Activated CD8-positive, alpha-beta memory T cell treated with anti-CD3 and anti-CD28 coated beads, Interleukin-2, amount 50 U/mL, for 1 hour (primary cell): ENCODE measurements at regions not wholly inside any gene's neighbourhood (a gene's known extent, or its start where the extent isn't known, plus 50 kb on each side); places are given as distances from the start of the nearest gene placed in this dataset.

ENCODE experiments used
- DNase-seq: peaks from one replicate; pipeline ENCODE4 v3.0.0-alpha.2; 2020; ENCODE audit errors: extremely low read depth

DNA sequence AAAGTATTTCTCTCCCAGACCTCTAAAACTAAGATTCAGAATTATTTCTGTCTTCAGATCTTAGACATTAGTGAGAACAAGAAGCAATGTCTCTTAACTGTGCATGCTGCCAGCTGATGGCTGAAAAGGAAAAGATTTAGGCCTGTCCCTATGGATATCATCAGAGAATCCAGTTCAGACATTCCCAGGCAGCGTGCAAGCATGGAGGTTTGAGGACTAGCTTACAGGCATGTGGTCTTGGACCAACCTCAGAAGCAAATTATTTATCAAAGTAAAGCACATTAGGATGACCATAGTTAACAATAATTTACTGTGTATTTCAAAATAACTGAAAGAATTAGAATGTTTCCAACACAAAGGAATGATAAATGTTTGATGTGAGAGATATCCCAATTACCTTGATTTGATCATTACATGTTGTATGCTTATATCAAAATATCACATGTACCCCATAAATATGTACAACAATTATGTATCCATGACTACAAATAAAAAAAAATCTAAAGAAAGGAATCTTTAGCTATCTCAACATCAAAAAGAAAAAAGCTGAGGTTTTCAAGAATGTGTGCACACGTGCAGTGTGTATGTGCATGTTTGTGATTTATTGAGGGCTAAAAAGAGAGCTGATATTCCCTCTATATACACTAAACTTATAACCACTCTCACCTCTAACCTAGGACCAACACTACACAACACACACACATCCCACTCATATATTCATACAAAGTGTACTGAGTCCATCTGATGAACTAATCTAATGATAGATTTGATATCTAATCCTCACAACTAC is 108.9 kb upstream of the THBS1 start:
- DNase-seq = no peak

DNA sequence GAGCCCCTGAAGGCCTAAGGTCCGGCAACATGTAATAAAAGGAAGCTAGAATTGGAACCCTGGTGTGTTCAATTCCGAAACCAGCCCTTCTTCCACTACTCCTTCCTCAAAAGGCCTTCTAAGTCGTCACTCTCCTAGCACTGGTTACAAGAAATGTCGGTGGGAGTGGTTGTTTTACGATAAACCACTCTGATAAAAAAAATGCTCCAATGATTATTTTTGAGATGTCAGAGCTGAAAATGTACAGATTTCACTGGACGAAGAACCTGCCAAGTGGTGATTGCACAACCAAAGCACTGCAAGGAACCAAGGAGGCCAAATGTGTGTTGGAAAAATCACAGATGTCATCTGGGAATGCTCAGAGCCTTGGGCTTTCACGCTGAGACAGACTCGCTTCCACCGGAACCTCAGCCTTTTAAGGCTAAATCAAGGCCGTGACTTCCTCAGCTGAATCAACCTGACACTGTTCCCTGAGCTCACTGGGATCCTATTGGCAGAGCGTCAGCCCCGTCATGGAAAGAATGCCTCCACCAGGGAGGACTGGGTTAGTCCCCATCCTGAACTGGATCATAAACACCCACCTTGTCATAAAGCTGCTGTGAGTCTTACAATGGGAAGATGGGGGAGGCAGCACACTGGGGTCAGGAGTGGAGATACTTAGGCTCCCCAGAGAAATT is 108.1 kb upstream of the THBS1 start:
- no peak for DNase-seq

DNA sequence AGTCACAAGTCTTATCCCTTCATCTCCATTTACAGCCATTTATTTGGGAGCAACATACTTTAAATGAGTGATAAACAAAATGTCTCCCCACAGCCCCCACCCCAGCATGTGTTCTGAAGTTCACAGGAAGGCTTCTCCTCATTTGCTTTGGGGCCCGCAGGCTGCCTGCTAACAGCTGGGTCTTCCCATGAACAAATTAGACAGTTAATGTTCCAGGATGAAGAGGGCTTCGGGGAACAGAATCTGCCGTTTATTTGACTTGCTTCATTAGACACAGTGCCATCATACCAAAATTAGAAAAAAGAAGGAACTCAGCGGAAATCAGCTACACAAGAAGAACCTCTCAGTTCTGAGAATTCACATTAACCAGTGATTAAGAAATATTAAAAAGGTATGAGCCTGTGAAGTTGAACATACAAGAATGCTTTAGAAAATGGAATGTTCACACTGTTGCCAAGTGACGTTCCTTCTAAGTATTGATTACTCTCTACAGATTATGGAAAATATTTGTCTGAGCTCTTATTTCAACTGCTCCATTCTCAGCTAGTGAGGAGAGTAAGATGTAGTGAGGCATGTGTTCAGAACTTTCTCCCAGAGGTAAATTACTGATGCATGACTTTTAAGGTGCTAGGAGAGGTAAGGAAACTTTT is 107.5 kb upstream of the THBS1 start:
- no peak for DNase-seq

DNA sequence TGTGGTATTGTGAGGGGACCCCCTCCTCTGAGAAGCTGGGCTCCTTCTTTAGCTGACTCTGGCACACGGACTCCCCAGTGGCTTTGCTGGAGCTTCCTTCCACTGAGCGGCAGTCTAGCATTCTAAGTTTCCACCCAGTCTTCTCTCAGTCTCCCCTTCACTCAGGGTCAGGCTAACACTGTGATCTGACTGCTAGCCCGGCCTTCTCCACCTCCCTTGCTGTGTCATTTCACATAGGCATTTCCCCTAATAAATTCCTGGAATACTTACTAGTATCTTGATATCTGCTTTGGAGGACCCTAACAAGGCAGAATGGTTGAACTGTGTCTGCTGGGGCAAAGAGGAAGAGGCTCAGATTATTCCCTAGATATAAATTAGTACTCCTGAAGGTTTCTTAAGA is 106.2 kb upstream of the THBS1 start:
- DNase-seq = no peak

DNA sequence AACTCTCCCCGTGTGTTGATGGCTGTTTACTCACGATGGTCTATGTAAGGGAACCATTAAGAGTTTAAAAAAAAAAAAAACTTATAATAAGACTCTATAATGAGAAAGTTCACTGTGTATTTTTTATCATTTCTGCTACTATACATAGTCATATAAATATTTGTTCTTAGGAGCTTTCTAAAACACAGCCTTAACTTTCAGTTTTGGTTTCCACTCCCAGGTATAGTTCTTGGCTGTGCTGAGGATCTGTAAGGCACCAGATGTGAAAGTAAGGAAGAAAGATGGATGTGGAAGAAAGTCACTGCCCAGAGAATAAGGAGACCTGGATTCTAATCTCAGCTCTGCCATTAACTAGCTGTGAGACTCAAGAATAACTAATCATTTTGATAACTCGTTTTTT is 101.9 kb upstream of the THBS1 start:
- DNase-seq = no peak

DNA sequence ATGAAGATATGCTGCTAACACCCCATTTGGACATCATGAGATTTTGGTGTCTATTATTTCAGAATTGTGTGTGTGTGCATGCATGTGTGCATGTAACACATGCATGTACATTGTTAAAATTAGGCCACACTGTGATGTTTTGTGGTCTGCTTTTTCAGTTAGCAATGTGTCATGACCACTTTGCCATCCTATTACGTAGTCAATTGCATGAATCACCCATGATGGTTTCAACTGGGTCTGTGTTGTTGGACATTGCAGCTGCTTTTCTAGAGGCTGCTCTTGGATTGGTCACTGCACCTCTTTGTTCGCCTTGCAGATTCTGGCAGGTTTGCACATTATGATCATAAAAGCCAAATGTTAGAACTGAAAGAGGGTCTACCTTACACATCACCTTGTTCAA is 101.0 kb upstream of the THBS1 start:
- DNase-seq = no peak

DNA sequence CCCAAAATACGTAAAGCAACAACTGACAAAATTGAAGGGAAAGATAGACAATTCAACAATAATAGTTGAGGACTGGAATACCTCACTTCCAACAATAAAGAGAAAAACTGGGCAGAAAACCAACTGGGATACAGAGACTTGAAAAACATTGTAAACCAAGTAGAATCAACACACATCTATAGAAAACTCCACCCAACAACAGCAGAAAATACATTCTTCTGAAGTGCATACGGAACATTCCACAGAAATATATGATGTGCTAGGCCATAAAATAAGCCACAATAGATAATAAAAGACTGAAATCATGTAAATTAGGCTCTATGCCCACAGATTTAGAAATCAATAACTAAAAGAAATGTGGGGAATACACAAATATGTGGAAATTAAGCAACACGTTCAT is 98.4 kb upstream of the THBS1 start:
- DNase-seq = no peak

DNA sequence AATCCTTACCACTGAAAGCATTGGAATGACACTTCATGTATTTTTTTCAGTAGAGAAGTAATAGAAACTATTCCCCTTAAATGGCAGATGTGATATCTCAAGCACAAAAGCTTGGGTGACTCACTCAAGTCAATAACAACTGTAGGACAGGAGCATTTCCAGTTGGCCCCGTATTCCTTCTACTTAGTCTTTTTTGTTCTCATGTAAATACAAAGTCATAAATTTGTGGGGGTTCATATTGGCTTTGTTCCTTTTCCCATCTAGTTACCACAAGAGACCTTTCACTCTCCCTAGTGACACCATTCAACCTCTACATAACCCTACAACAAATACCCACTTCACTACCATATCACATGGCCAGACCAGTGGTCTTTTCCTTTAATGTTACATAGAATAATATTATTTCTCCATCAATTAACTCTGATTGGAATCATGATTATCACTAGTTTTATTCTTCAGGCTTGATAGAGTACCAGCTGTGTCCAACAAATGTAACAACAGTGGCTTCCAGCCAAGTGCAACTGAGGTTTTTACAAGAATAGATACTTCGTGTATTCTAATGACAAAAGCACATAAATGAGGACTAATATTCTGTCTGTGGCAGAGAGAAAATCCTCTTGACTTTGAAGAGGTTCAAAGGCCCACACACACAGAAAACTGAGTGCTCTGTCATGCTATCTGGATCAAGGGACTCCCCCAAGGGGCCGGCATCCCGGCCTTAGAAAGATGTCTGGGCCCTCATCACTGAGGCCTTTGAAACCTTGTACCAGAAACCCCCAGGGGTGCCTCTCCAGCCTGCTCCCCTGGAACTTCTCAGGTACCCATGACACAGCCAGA is 94.0 kb upstream of the THBS1 start:
- no peak for DNase-seq

DNA sequence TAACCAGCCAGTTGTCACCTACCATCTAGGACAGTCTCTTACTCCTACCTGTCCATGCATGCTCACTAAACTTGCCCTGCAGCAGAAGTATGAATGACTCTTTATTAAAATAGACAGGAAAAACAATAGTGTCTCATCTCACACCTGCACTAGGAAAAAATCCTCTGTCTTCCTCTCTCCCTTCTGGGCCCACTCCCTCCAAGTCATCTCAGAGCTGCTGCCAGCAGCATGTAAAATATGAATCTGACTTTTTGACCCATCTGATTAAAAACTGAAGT is 93.5 kb upstream of the THBS1 start:
- no peak for DNase-seq

DNA sequence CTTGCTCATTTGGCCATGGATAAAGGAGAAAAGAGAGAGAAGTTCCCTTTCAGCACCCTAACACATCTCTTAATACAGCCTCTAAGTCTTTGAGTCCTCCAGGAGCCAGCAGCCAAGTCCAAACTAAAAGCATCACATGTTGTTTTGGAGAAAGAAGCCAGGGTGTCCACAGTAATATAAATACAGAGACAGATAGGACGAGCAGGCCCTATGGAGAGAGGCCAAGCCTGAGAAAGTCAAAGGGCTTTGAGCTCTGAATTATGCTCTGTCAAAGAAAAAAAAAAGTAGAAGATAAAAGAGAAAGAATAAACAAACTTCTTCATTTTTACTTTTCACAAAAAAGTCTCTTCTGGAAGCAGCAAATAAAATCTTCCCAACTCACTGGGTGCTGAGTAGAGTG is 92.4 kb upstream of the THBS1 start:
- no peak for DNase-seq

DNA sequence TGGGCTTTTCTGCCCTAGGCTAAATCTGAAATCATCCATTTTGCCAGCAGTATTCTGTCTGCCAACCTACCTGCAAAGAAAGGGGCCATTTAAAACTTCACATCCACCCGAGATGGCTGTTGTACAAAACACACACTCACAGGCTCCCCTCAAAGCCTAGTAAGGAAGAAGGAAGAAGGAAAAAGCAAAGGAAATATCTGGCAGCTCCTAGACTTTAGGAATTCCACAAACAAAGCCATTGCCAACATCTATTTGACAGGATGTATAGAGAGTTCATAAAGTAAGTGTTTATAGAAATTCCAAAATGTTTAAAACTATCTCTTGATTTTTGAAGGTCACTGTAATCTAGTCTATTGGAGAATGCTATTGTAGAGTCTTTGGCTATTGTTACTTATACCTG is 91.9 kb upstream of the THBS1 start:
- DNase-seq = no peak

DNA sequence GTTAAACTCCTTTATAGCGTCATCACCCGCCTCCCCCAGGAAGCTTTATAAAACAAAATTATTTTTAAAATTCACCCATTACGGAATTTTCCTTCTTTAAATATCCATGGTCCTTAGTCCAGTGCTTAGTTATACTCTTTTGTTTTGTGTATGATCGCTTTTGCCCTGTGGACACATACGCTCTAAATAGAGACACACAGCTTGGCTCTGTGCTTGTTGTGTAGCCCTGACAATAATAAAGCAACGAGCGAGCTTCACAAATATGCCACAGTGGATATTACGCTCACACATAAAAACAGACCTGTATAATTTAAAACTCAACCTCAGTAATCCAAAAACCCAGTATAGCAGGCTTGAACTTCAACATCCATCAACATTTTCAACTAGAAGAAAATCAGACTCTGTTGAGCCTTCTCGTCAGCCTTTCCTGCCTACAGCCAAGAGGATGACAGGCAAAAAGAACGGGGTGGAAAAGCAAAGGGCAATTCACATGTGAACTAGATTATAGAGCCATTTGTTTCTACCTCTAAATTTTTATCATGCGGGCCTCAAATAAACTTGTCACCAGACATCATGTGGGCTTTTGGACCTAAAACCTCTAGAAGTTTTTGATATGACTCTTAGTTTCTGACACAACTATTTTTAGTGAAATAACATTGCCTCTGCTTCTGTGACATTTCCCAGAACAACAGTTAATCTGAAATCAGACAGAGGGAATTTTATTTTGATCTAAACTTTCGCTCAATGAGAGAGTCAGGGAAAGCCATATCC is 89.6 kb upstream of the THBS1 start:
- no peak for DNase-seq

DNA sequence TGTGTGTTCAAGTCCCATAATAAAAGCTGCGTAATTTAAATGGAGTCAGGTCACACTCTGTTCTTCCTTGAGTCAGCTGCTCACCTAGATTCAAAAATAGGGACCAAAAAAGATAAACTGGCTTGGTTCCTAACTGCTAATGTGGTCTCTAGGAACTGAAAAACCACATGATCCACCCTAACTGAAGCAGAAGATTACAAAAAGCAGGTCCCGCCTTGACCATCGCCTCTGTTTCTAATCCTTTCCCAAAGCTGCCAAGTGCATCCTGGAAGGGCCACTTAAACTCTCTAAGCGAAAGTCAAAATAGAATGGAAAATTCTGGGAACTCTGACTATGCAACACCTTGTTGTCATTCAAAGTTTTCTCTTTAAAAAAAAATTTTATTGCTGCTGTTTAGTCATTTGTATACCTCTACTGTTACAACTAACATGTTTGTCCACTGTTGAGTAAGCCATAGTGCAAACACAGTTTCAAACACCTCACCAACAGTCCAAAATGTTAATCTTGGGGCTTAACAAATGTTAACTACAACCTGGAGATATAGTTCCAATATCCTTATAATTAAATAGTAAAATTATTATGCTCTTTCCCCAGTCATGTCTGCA is 88.9 kb upstream of the THBS1 start:
- no peak for DNase-seq

DNA sequence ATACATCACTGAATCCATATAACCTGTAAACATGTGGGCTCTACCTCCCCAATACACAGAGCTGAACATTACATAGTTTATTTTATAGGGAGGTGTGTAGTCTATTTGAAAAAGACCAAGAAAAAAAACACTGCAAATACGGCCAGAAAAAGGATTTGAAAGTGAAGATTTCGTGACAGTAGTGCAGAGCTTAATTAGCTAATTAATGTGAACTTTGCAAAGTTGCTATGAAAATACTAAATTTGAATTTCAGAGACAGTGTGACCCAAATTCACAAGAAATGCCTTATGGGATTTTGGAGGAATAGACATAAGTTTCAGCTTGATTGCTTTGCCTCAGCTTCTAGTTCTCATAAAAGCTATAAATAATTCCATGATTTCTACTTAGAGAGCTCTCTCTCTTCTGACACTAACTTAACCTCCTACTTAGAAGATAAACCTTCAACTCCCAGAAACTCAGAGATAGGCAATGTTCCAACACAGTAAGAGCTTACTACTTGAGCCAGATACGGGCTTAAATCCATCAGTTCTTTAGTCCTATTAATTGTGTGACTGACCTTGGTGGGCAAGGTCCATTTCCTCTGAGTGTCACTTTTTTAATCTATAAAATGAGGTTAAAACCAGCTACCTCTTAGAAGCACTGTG is 87.3 kb upstream of the THBS1 start:
- no peak for DNase-seq

DNA sequence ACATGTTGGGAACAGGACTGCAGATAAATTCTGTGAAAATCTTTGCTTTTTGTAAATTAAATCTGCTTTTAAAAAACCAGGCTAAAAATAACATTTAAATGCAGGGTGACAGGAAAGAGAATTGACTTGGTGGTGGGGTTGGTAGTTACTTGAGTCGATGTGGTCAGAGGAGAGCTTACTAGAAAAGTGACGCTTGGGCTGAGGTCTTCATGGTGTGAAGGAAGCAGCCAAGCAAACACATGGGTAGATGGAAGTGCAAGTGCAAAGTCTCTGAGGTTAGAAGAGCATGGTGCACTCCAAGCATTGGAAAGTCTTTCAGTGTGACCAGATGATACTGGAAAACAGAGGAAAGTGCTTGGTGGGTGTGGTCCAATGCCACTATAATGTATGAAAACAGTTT is 86.4 kb upstream of the THBS1 start:
- DNase-seq = no peak

DNA sequence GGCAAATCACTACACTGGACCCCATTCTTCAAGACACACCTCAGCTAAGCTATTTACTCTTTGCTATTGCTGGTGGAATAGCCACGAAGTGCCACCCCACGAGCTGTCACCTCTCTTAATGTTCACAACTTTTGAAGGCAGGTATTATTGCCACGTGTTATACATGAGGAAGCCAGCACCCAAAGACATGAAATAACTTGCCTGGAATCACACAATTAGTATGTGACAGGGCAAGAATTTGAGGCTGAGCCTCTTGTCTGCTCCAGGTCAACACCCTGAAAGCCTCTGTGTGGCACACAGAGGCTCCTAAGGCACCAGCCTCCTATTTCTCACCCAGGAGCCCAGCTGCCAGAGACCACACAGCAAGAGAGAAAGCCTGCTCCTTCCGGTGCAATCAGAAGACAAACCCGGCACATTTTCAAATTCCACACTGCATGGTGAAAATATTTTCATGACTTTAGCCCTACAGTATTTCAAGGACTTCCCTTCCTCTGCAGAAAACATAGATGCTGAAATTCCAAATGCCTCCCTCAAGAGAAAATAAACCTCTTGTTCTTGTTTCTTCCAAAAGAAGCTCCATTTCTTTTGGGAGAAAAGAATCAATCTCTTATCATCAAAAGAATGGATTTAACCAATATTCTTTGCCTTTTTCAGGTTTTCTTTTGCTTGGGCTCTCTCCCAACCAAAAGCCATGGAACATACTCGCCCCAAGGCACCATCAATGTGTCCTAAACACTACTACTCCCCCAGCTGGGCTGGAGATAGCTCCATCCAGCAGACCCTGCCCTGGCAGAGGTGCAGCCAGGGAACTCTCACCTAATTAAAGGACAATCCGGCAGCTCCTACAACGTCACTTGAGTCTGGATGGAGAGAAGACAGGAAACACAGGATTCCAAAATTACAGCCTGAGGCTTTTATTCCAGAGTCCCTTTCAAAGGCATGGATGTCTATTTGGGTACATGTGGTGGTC is 84.7 kb upstream of the THBS1 start:
- no peak for DNase-seq

DNA sequence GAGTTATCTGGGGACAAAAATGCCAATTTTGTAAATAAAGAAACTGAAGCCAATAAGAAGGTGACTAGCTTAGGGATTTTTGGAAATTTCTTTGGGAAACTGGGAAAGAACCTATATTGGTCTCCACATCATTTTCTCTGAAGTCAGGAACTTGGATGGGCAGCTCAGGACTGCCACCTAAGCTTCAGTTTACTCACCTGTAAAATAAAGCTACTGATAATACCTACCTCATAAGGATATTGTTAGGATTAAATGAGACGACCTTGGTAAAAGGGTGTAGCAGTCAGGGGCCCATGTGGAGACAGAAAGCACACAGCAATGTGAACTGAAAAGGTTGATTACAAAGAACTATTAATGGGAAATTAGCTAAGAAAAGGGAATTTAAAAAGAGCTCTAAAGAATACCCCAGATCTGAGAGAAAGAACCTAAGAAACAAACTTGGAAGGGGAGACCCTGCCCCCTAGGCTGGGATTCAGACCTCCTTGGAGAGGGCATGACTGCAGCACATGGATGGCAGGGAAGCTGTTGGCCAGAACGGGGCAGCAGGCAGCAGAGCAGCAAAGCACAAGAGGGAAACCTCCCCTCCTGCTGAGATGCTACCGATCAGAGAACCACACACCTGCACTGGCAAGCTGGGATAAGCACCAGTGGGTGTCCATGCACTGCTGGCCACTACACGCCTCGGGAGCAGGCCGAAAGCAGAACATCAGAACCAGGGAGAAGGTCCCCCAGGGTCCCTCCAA is 83.7 kb upstream of the THBS1 start:
- DNase-seq = no peak

DNA sequence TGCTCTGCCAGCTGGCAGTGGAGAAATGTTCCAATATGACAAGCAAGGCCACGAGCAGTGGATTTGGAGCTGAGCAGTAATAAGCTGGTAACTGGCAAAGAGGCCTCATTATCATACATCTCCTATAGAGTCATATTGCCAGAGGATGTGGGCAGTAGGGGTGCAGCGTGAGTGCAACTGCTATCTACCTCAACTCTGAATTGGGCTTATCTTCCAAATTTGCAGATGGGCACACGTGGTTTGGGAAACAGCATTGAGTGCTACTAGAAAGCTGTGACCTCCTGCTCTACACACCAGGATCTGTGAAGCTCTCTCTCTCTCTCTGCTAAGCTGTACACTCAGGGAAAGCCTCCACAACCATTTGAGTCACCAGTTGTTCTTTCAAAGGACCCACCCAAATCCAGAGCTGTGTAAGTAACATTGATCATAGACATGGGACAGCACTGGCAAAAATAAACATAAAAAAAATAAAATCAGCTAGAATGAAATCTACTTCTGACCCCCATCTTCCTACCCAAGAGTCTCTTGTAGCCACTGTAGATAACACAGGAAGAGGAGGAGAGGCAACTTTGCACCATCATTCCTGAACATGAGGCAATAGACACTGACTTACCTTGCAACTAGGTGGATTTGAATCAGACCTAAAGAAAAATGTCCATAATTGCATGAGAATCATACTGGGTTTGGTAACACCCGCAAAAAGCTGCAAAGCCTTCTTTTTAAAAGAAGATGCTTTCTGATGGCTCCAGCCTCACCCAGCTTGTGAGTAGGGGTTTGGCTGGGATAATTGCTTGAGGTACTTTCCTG is 82.9 kb upstream of the THBS1 start:
- no peak for DNase-seq
